ENCODE measurements at regions not wholly inside any gene's neighbourhood (a gene's known extent, or its start where the extent isn't known, plus 50 kb on each side); places are given as distances from the start of the nearest gene placed in this dataset.

GRCh38 chr3:68648494-68648893 lies 283.9 kb downstream of the TAFA4 start:
- H3K27ac Mint-ChIP-seq = no peak overlapping the region
- no peaks in the 10 kb centered on the region for H3K36me3 Mint-ChIP-seq
- DNase-seq (ENCODE audit: low spot score in 2 of 2, unreplicated experiment in 2 of 2) = no peak
- no peaks in the 10 kb centered on the region for H3K27me3 Mint-ChIP-seq (ENCODE audit: low read depth)
- no peaks in the 10 kb centered on the region for H3K9me3 Mint-ChIP-seq
- H3K4me3 Mint-ChIP-seq = no peak overlapping the region
- no peak for TF ChIP-seq CTCF (IDR thresholded peaks at IDR 0.05; ENCODE audit: unreplicated experiment)
- H3K4me1 Mint-ChIP-seq = no peaks in the 10 kb centered on the region

DNA sequence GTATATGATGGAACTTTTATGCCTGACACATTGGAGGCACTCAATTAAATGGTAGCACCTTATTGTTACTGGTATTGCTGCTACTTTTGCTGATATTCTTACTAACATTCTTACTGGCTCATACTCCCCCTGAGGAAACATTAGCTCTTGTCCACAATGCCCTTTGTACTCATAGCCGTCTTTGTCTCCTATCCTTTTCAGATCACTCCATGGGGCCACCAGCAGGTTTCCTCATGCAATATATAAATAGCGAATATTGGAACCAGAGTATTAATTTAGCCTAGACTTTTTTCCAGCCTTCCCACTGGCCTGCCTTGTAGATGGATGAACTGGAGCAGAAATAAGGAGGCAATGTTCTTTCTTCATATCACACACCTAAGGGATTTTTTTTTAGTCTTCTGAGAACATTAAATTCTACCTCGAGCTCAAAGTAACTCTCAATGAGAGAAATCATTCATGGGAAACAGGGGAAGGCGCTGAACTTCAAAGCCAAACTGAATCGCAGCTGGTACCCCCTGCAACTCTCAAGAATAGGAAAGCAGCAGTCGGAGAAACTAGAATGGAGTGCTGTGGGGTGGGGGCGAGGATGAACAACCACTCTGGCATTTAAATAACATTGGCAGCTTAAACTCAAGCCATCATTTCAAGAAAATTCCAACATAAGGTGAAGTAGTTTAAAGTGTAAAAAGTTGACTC lies 300.3 kb downstream of the TAFA4 start:
- H3K4me3 Mint-ChIP-seq = no peak overlapping the region
- DNase-seq (ENCODE audit: low spot score in 2 of 2, unreplicated experiment in 2 of 2) = no peak
- H3K4me1 Mint-ChIP-seq = no peaks in the 10 kb centered on the region
- no peak for TF ChIP-seq CTCF (IDR thresholded peaks at IDR 0.05; ENCODE audit: unreplicated experiment)
- H3K27me3 Mint-ChIP-seq (ENCODE audit: low read depth) = peaks cover 13% of the 10 kb centered on the region
- no peaks in the 10 kb centered on the region for H3K36me3 Mint-ChIP-seq
- H3K27ac Mint-ChIP-seq = no peak overlapping the region
- peaks cover 16% of the 10 kb centered on the region for H3K9me3 Mint-ChIP-seq

- no peak for TF ChIP-seq CTCF (IDR thresholded peaks at IDR 0.05; ENCODE audit: unreplicated experiment)
- H3K27me3 Mint-ChIP-seq (ENCODE audit: low read depth) = no peaks in the 10 kb centered on the region
- no peak overlapping the region for H3K4me3 Mint-ChIP-seq
- no peaks in the 10 kb centered on the region for H3K4me1 Mint-ChIP-seq
- no peaks in the 10 kb centered on the region for H3K36me3 Mint-ChIP-seq
- DNase-seq (ENCODE audit: low spot score in 2 of 2, unreplicated experiment in 2 of 2) = no peak
- no peak overlapping the region for H3K27ac Mint-ChIP-seq
- peaks cover 20% of the 10 kb centered on the region for H3K9me3 Mint-ChIP-seq
Measured at GRCh38 chr3:68620211-68620610, 312.1 kb downstream of the TAFA4 start.

DNA sequence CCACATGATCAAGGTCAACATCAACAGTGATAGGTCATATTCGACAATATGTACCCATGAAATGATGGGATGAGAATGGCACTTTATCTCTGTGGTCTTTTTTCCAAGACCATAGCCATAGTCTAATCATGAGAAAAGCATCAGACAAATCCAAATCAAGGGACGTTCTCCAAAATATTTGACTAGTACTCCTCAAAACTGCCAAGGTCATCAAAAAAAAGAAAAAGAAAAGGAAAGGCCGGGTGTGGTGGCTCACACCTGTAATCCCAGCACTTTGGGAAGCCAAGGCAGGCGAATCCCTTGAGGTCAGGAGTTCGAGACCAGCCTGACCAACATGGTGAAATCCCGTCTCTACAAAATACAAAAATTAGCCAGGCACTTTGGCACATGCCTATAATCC lies 318.3 kb downstream of the TAFA4 start:
- Mint-ChIP-seq H3K27me3 (ENCODE audit: low read depth) (no peaks in the 10 kb centered on the region), H3K4me3 (no peak overlapping the region), H3K36me3 (peaks cover 3% of the 10 kb centered on the region), H3K27ac (no peak overlapping the region), H3K9me3 (peaks cover 10% of the 10 kb centered on the region), H3K4me1 (no peaks in the 10 kb centered on the region)
- TF ChIP-seq CTCF (IDR thresholded peaks at IDR 0.05; ENCODE audit: unreplicated experiment) = no peak
- DNase-seq (ENCODE audit: low spot score in 2 of 2, unreplicated experiment in 2 of 2) = no peak

DNA sequence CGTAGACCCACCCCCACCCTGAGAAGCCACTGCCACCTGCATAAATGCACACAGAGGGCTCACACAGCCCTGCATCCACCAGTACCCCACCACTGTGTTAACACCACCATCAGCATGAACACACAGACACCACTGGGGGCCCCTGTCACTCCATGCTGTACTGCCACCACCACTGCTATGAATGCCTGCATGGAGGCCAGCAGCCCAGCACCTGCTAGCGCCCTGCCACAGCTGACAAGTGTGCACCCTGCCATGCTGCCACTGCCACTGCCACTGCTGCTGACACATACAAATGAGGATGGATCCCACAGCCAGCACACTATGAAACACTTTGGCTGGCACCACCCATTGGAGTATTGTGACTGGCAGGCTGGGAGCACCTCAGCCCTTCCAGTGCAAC lies 361.0 kb downstream of the TAFA4 start:
- H3K4me3 Mint-ChIP-seq = no peak overlapping the region
- H3K9me3 Mint-ChIP-seq = peaks cover 25% of the 10 kb centered on the region
- H3K27ac Mint-ChIP-seq = no peak overlapping the region
- no peak for DNase-seq (ENCODE audit: low spot score in 2 of 2, unreplicated experiment in 2 of 2)
- no peaks in the 10 kb centered on the region for H3K36me3 Mint-ChIP-seq
- no peak for TF ChIP-seq CTCF (IDR thresholded peaks at IDR 0.05; ENCODE audit: unreplicated experiment)
- H3K4me1 Mint-ChIP-seq = no peaks in the 10 kb centered on the region
- H3K27me3 Mint-ChIP-seq (ENCODE audit: low read depth) = no peaks in the 10 kb centered on the region

- peaks cover 2% of the 10 kb centered on the region for H3K9me3 Mint-ChIP-seq
- TF ChIP-seq CTCF (IDR thresholded peaks at IDR 0.05; ENCODE audit: unreplicated experiment) = no peak
- no peaks in the 10 kb centered on the region for H3K4me1 Mint-ChIP-seq
- peaks cover 2% of the 10 kb centered on the region for H3K27me3 Mint-ChIP-seq (ENCODE audit: low read depth)
- H3K36me3 Mint-ChIP-seq = no peaks in the 10 kb centered on the region
- H3K4me3 Mint-ChIP-seq = no peak overlapping the region
- no peak for DNase-seq (ENCODE audit: low spot score in 2 of 2, unreplicated experiment in 2 of 2)
- H3K27ac Mint-ChIP-seq = no peak overlapping the region
Measured at GRCh38 chr3:68560728-68561127, 371.6 kb downstream of the TAFA4 start.

All from mesothelial cell of epicardium (in vitro differentiated cells).